Brain microvascular endothelial cell (primary cell): ENCODE measurements at regions not wholly inside any gene's neighbourhood (a gene's known extent, or its start where the extent isn't known, plus 50 kb on each side); places are given as distances from the start of the nearest gene placed in this dataset.

Experiments
- DNase-seq: peaks from one replicate; pipeline ENCODE4 v3.0.0-alpha.2; 2020
- H3K27ac ChIP-seq: fragments of 250-450 bp; sonication (Bioruptor Pico); 2 replicates; pipeline ENCODE4 v1.5.1; 2020; ENCODE audit warnings: mild to moderate bottlenecking, moderate library complexity
- H3K27me3 ChIP-seq: fragments of 250-450 bp; sonication (Bioruptor Pico); replicated peaks from 2 replicates; pipeline ENCODE4 v1.5.1; 2020; ENCODE audit warnings: mild to moderate bottlenecking
- H3K36me3 ChIP-seq: fragments of 250-450 bp; sonication (Bioruptor Pico); replicated peaks from 2 replicates; pipeline ENCODE4 v1.5.1; 2020; ENCODE audit warnings: mild to moderate bottlenecking
- H3K4me3 ChIP-seq: 2 replicates; pipeline ENCODE4 v1.5.1; 2011; ENCODE audit warnings: low read depth, mild to moderate bottlenecking, control low read depth, low read length, moderate library complexity
- in situ Hi-C: cut with HindIII; loops from 2 replicates; pipeline ENCODE4 v1.10.0; 2017; ENCODE audit warnings: low sequenced_read_pairs, low pct_ligation_motif_present
- TF ChIP-seq, protein P1 (sequence below): IDR thresholded peaks from 2 replicates; pipeline ENCODE4 v1.5.1; 2011; ENCODE audit warnings: low read depth, mild to moderate bottlenecking, moderate library complexity, low read length, control low read depth, inconsistent platforms; ENCODE audit errors: missing control alignments

GRCh38 chr9:13648068-13648467 lies 368.6 kb upstream of the MPDZ start:
- Histone ChIP-seq H3K36me3 (no peaks in the 10 kb centered on the region), H3K4me3 (no peak overlapping the region), H3K27me3 (no peaks in the 10 kb centered on the region), H3K27ac (no peak overlapping the region)
- no peak for DNase-seq
- in situ Hi-C loops: no loop called here
- TF ChIP-seq, protein P1, sequence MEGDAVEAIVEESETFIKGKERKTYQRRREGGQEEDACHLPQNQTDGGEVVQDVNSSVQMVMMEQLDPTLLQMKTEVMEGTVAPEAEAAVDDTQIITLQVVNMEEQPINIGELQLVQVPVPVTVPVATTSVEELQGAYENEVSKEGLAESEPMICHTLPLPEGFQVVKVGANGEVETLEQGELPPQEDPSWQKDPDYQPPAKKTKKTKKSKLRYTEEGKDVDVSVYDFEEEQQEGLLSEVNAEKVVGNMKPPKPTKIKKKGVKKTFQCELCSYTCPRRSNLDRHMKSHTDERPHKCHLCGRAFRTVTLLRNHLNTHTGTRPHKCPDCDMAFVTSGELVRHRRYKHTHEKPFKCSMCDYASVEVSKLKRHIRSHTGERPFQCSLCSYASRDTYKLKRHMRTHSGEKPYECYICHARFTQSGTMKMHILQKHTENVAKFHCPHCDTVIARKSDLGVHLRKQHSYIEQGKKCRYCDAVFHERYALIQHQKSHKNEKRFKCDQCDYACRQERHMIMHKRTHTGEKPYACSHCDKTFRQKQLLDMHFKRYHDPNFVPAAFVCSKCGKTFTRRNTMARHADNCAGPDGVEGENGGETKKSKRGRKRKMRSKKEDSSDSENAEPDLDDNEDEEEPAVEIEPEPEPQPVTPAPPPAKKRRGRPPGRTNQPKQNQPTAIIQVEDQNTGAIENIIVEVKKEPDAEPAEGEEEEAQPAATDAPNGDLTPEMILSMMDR: no peak

DNA sequence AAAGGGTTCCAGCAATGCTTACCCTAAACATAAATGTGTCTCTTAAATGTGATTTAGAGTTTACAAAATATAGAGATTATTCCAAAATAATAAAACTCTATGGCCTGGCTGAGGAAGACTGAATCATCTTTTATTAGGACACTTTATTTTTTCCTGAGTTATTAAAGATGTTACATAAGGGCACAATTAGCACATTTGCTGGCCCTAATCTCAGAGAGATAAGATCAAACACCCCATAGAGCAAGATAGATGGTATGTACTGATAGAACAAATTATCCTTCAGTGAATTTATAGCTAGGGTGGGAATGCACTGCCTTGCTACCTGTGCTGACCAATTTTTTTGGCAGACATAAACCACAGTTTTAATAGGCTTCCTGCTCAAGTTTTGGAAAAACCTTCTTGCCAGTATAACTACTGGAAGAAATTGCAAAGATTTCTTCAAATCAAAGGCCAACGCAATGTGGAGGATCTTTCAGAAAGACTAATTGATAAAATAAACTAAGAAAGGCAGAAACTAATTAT lies 367.1 kb upstream of the MPDZ start:
- in situ Hi-C loops: no loop called here
- TF ChIP-seq, protein P1: no peak
- Histone ChIP-seq H3K4me3 (no peak overlapping the region), H3K27ac (no peak overlapping the region), H3K27me3 (no peaks in the 10 kb centered on the region), H3K36me3 (no peaks in the 10 kb centered on the region)
- no peak for DNase-seq

GRCh38 chr9:13645557-13645956 lies 366.1 kb upstream of the MPDZ start:
- TF ChIP-seq, protein P1: no peak
- H3K27me3 ChIP-seq: no peaks in the 10 kb centered on the region
- in situ Hi-C loops: no loop called here

DNA sequence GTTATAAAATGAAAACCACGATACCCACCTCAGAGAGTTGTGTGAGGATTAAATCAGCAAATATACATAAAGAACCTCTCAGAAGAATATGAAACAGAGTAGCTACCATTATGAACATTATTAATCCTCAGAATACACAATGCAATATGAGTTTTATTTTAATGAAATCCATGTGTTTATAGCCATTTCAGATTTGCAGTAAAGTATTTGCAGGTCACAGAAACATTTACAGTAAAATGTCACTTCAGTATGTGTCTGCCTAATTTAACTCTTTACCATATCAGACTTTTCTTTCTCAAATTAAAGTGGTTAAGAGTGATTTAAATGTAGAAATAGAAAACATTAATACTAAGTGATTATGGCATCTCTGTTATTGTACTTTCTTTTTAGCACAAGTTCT lies 365.2 kb upstream of the MPDZ start:
- Histone ChIP-seq H3K4me3 (no peak overlapping the region), H3K27ac (no peak overlapping the region), H3K36me3 (no peaks in the 10 kb centered on the region), H3K27me3 (no peaks in the 10 kb centered on the region)
- DNase-seq: no peak
- TF ChIP-seq, protein P1: no peak
- in situ Hi-C loops: no loop called here

More at GRCh38 chr9:13645557-13645956, 366.1 kb upstream of the MPDZ start:
- Histone ChIP-seq H3K36me3 (no peaks in the 10 kb centered on the region), H3K4me3 (no peak overlapping the region), H3K27ac (no peak overlapping the region)
- no peak for DNase-seq

DNA sequence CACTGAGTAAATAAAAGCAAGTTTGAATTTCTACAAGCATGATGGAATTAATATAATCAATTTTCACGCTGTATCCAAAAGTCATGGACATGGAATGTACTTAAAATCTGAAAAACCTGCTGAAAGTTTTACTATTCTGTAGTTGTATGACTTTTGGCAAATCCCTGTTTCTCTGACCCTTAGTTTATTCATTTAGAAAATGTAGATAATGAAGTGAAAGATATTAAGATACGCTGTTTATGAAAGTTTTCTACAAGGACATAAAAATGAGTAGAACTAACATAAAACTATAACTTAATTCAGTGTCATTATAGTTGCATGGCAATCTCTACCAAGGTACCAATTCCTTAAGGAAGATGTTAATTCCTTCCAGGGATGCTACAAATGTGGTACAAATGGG lies 363.2 kb upstream of the MPDZ start:
- H3K27me3 ChIP-seq: no peaks in the 10 kb centered on the region
- in situ Hi-C loops: no loop called here
- H3K36me3 ChIP-seq: no peaks in the 10 kb centered on the region
- H3K4me3 ChIP-seq: no peak overlapping the region
- no peak for DNase-seq
- TF ChIP-seq, protein P1: no peak
- no peak overlapping the region for H3K27ac ChIP-seq

GRCh38 chr9:13629067-13629466 lies 349.6 kb upstream of the MPDZ start:
- no peak for DNase-seq
- H3K36me3 ChIP-seq: no peaks in the 10 kb centered on the region
- no peak overlapping the region for H3K27ac ChIP-seq
- TF ChIP-seq, protein P1: no peak
- H3K27me3 ChIP-seq: no peaks in the 10 kb centered on the region
- in situ Hi-C loops: no loop called here
- H3K4me3 ChIP-seq: no peak overlapping the region
